Anterior cingulate cortex (tissue), 58 donors: ENCODE measurements at regions not wholly inside any gene's neighbourhood (a gene's known extent, or its start where the extent isn't known, plus 50 kb on each side); places are given as distances from the start of the nearest gene placed in this dataset.

Experiments
- DNase-seq, 58 donors: peaks; one replicate each; lab custom pipeline; 2025; lab: John Stamatoyannopoulos, UW

- DNase-seq = no peak
These were observed 243.2 kb upstream of the TSHZ3 start for GRCh38 chr19:31592456-31592855.

DNA sequence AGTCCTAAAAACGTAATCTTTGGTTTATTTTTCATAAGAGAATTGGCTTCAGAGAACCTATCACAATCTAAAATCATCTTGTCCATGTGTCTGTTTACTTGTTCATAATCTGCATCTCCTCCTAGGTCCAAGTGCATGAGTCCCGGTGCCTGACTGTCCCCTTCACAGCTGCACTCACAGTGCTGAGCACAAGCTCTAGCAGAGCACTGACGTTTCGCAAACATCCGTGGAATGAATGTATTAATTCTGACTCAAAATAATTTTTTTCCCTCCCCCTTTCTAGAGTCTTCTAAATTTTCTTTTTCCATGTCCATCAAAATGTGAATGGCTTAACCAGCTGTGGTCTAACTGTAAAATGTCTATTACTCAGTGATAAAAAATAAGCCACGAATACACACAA is 245.5 kb upstream of the TSHZ3 start:
- DNase-seq = no peak

GRCh38 chr19:31595521-31595920 is 246.3 kb upstream of the TSHZ3 start:
- peak in 6 of 58 donors; percentile 1 to 28 (median 7) for DNase-seq

- DNase-seq = no peak
These were observed 247.5 kb upstream of the TSHZ3 start for GRCh38 chr19:31596751-31597150.

DNA sequence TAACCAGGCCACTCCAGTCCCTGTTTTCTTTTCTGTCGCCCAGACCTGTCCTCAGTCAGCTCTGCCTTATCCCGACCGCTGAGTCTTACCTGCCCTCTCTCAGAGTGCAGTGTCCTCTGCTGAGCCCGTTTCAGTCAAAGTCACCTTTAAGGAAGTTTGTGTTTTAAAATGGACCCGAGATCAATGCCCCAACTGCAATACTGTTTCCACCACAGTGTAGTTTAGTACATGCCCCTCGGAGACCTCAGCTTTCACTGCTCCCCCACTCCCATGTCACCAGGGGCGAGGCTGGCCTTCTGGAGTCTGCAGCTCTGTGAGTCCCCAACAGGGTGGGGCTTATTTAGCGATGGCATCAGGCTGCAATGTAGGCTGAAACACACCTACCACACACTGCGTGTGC is 248.4 kb upstream of the TSHZ3 start:
- no peak for DNase-seq

GRCh38 chr19:31598730-31599238 is 249.5 kb upstream of the TSHZ3 start:
- DNase-seq = no peak

DNA sequence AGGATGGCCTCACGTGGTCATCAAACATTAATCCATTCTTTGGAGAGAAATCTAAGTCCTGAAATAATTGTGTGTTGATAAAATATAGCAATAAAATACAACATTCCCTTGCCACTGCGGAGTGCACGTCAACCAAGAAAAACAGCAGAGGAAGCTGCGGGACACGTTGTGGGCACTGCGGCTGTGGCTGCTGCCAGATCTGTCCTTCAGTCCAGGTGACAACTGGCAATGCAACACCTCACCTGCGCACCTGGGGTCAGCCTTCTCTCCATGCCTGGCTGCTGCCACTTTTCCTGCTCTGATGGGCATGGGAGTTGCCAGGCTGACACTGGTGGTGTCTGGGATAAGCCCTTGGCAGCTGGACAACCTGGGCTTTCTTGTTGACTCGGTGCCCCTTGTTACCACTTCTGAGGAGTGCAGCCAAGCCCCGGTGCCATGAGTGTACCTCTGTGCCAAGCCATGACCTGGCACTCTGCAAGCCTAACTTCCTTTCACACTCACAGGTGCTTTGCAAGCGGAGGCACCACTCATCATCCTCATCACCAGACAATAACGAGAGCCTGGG is 251.6 kb upstream of the TSHZ3 start:
- DNase-seq = no peak

- no peak for DNase-seq
These were observed 252.6 kb upstream of the TSHZ3 start for GRCh38 chr19:31601855-31602254.

- DNase-seq = no peak
These were observed 253.3 kb upstream of the TSHZ3 start for GRCh38 chr19:31602548-31602947.

DNA sequence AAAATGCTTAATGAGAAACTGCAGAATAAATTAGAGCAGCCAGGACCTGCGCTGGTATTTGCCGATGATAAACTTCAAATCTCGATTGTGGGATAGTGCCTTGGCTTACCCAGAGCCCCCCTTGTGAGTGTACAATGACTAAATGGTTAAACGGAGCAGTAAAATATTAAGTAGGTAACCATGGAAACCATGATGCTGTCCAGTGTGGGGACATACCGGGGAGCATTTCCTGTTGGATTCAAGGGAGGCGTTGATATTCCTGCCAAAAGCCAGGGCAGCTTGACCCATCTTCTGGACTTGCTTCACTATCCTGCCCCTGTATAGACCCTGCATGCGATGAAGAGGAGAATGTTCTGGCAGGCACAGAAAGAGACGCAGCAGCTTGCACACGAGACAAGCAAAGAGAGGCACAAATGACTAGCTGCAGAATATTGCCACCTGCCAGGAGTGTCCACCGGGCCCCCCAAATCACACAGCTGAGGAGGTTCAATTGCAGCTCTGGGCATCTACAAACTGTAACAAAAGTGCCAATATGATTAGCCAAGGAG is 255.3 kb upstream of the TSHZ3 start:
- DNase-seq = no peak

DNA sequence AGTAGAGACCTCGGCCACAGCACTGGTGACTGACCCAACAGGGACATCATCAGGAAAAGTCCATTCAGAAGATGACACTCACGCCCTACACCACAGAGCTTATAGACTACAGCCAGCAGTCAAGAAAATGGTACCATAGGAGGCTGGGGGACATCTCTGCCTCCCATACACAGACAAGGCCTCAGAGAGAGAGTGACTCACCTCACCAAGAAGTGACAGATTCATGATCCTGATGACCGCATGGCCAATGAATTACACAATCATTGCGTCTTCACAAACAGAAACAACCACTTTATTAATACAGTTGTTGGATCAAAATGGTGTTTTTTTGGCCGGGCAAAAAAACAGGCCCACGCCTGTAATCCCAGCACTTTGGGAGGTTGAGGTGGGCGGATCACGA is 260.8 kb upstream of the TSHZ3 start:
- no peak for DNase-seq

DNA sequence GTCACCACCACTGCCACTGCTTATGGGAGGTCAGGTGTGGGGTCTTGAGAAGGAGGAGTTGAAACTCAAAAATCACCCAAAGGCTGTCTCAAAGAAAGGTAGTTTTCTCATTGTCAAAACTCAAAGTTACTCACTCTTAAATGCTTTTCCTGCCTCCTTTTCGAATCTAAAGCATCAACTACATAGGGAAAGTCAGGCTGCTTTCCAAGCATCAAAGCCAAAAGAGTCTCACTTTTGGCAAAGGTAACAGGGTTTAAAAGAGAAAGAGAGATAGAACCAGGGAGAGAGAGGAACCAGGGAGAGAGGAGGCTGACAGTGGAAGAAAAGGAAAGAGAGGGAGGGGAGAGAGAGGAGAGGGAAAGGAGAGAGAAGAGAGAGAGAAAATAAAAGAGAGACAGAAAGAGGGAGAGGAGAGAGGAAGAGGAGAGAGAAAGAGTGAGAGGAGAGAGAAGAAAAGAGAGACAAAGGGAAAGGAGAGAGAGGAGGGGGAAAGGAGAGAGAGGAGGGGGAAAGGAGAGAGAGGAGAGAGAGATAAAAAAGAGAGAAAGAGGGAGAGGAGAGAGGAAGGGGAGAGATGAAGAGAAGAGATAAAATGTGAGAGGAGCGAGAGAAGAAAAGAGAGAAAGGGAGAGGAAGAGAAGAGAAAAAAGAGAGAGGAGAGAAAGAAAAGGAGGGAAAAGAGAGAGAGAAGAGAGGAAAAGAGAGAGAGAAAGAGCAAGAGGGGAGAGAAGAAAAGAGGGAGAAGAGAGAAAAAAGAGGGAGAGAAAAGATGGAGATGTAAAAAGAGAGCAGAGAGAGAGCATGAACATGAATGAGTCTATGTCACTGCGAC is 262.0 kb upstream of the TSHZ3 start:
- no peak for DNase-seq

- DNase-seq = no peak
These were observed 263.6 kb upstream of the TSHZ3 start for GRCh38 chr19:31612873-31613272.

DNA sequence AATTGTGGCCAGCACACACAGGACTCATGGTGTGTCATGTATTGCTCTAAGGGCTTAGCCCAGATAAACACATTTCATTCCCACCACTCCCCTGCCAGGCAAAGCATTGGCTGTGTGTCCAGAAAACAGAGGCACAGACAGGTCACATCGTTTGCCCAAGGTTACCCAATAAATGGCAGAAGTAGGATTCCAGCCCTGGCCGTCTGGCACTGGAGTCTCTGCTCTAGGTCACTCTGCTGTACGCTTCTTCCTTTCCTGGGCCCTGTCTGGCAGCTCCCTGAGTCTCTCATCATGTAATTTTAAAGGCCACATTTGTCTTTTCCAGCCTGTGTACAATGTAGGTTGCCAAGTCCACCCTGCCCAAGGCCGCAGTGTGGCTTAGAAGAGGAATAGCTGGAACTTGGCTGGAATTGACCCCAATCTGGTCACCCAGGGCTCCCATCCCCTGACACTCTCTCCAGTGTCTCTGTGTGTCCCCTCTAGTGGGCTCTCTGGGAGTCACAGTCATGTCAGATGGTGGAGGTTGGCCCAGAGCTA is 264.5 kb upstream of the TSHZ3 start:
- no peak for DNase-seq

DNA sequence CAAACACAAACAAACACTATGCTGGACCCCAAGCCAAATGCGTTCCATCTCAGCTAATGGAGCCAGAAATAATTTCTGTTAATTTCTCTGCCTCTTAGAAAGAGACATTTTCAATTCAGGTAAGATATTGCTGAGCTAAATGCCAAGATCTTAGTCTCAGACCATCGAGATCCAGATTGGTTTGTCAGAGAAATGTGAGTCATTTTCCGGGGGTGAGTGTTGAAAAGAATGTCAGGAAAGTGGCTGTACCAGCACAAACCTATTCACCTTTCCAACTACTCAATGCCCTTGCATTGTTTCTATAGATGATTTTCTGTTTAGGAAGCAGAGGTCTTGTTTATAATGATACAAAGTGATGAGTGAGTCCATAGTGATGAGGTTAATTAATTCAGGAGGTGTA is 266.8 kb upstream of the TSHZ3 start:
- DNase-seq = no peak

DNA sequence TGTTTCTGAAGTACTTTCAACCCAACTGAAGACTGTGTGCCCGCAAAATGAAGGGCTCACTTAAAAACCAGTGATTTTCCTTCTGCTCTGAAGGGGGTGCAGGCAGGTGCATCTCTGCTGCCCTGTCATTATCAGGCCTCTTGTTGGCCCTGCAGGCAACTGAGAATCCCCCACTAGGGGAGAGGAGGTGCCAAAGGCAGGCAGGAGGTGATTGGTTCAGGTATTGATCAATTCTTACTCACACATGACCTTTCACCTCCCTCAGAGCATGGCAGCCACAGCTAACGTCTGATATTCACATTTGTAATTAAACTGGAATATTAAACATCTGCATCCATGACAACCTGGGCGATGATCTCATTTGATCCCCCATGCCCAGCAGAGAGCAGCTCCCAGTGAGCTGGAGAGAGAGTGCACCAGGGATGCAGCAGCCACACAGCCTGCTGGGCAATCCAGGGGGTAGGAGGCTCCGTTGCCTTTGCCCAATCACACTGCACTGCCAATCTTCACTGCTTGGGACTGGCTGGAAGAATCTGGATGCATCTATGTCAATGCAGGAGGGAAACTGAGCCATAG is 267.9 kb upstream of the TSHZ3 start:
- no peak for DNase-seq

- DNase-seq = no peak
These were observed 275.8 kb upstream of the TSHZ3 start for GRCh38 chr19:31625056-31625455.

GRCh38 chr19:31625575-31625974 is 276.3 kb upstream of the TSHZ3 start:
- no peak for DNase-seq

- no peak for DNase-seq
These were observed 277.7 kb upstream of the TSHZ3 start for GRCh38 chr19:31626941-31627340.

DNA sequence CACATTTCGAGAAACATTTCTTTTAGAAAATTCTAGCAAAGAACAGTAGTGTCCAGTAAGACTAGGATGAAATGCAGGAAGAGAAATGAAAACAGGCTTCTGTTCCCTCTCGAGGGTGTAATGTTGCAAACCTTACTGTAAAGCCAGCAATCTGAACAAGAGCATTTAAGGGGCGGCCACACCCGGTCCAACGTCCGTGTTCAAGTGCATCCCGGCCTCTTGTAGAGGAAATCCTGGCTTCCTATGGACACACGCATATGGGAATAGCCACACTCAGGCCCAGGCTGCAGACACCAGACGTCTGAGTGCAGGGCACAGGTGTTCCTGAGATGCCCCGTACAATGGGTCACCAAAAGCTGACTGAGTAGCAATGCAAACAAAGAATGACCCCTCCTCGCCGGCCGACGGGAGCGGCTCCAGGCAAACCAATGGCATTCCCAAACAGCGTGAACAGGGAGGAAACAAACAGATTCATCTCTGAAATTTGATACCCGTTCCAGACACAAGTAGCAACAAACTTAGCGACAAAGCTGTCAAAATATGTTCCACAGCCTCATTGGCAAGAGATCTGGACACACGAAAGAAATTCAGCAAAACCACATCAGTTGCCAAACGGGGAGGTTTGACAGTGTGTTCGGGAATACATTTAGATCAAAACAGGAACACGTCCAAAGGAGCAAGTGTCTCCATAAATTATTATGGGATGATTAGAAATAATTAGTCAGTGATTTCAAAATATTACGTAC is 278.6 kb upstream of the TSHZ3 start:
- DNase-seq = no peak
